ENCODE measurements at regions not wholly inside any gene's neighbourhood (a gene's known extent, or its start where the extent isn't known, plus 50 kb on each side); places are given as distances from the start of the nearest gene placed in this dataset.

- TF ChIP-seq CTCF (IDR thresholded peaks at IDR 0.05; ENCODE audit: poor library complexity, severe bottlenecking): no peak
- TF ChIP-seq TAF1 (IDR thresholded peaks at IDR 0.05; ENCODE audit: low read depth): no peak
- Histone ChIP-seq H3K27me3 (ENCODE audit: insufficient read depth, low read depth, low read length) (no peaks in the 10 kb centered on the region), H3K9me2 (ENCODE audit: insufficient read depth, low read length) (no peaks in the 10 kb centered on the region), H3K79me2 (replicated peaks; ENCODE audit: insufficient read depth, low read length) (no peaks in the 10 kb centered on the region), H3K27ac (ENCODE audit: low read length) (no peak overlapping the region), H3K36me3 (ENCODE audit: insufficient read depth, low read length) (no peaks in the 10 kb centered on the region), H3K9ac (ENCODE audit: low read length) (no peak overlapping the region), H3K9me3 (ENCODE audit: low read length) (no peaks in the 10 kb centered on the region), H3K4me3 (ENCODE audit: low read length) (no peak overlapping the region), H3K4me2 (ENCODE audit: low read length) (no peak overlapping the region), H3F3A (ENCODE audit: insufficient read depth, low read length, poor library complexity, severe bottlenecking) (no peaks in the 10 kb centered on the region), H4K20me1 (ENCODE audit: insufficient read depth) (no peaks in the 10 kb centered on the region), H2AFZ (ENCODE audit: low read depth, low read length) (no peak overlapping the region)
These were observed 54.3 kb upstream of the GALNT2 start for GRCh38 chr1:230012741-230013140.

- H3F3A ChIP-seq (ENCODE audit: insufficient read depth, low read length, poor library complexity, severe bottlenecking): no peaks in the 10 kb centered on the region
- no peaks in the 10 kb centered on the region for H3K79me2 ChIP-seq (replicated peaks; ENCODE audit: insufficient read depth, low read length)
- no peak overlapping the region for H3K27ac ChIP-seq (ENCODE audit: low read length)
- no peaks in the 10 kb centered on the region for H3K9me2 ChIP-seq (ENCODE audit: insufficient read depth, low read length)
- H3K9ac ChIP-seq (ENCODE audit: low read length): no peak overlapping the region
- TF ChIP-seq RAD21 (conservative IDR thresholded peaks at IDR 0.05) (no peak), CTCF (IDR thresholded peaks at IDR 0.05; ENCODE audit: poor library complexity, severe bottlenecking) (no peak), EP300 (conservative IDR thresholded peaks at IDR 0.05; ENCODE audit: poor library complexity, severe bottlenecking) (no peak), TAF1 (IDR thresholded peaks at IDR 0.05; ENCODE audit: low read depth) (no peak), EZH2 (IDR thresholded peaks at IDR 0.05; ENCODE audit: borderline replicate concordance, insufficient read depth, low read length, poor library complexity, severe bottlenecking) (no peak), REST (IDR thresholded peaks at IDR 0.05; ENCODE audit: borderline replicate concordance) (no peak), MXI1 (conservative IDR thresholded peaks at IDR 0.05; ENCODE audit: poor library complexity, severe bottlenecking) (no peak), SMC3 (conservative IDR thresholded peaks at IDR 0.05; ENCODE audit: poor library complexity) (no peak), POLR2AphosphoS5 (IDR thresholded peaks at IDR 0.05) (no peak)
- no peak overlapping the region for H3K4me3 ChIP-seq (ENCODE audit: low read length)
- H3K9me3 ChIP-seq (ENCODE audit: low read length): no peaks in the 10 kb centered on the region
- H2AFZ ChIP-seq (ENCODE audit: low read depth, low read length): no peak overlapping the region
- H3K27me3 ChIP-seq (ENCODE audit: insufficient read depth, low read depth, low read length): no peaks in the 10 kb centered on the region
- no peak overlapping the region for H3K4me2 ChIP-seq (ENCODE audit: low read length)
- no peaks in the 10 kb centered on the region for H4K20me1 ChIP-seq (ENCODE audit: insufficient read depth)
- no peaks in the 10 kb centered on the region for H3K36me3 ChIP-seq (ENCODE audit: insufficient read depth, low read length)
These were observed 50.9 kb upstream of the GALNT2 start for GRCh38 chr1:230016159-230016558.
